GM19043 (cell line): ENCODE measurements at regions not wholly inside any gene's neighbourhood (a gene's known extent, or its start where the extent isn't known, plus 50 kb on each side); places are given as distances from the start of the nearest gene placed in this dataset.
"Not testable (repeated sequence)": the region's sequence is repeated elsewhere in the genome, so short reads cannot be mapped to it uniquely, and the experiment has no call there.

ENCODE experiments used
- ATAC-seq: cut with Tn5 transposase; IDR thresholded peaks from one replicate; pipeline ENCODE4 v1.9.1; 2021; ENCODE audit warnings: low read depth; ENCODE audit not compliant: unreplicated experiment

DNA sequence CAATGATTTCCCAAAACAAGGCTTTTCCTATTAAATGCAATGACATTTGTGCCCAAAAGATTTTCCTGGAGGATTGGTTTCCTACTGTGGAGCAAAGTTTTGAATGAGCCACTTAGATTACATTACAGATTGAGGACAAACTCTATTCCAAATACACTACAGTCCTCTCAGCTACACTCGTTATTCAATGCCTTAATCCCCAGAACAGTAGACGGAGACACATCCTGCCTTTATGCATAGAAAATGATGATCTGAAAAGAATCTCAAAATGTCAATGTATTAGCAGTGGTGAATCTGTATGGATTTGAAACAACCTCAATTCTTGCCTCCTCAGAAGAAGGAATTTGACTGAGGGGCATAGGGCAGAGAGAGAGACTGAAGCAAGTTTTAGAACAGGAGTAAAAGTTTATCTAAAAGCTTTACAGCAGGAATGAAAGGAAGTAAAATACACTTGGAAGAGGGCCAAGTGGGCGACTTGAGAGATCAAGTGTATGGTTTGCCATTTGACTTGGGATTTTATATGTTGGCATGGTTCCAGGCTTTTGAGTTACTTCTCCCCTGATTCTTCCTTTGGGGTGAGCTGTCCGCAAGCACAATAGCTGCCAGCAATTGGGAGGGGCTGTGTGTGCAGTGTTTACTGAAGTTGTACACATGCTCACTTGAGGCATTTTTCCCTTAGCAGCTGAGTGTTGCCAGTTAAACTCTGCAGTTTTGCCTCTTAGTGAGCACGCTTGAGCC, 891.9 kb upstream of the MBL2 start:
- no peak for ATAC-seq

- ATAC-seq, result no peak
These were observed 878.2 kb upstream of the MBL2 start for GRCh38 chr10:53650794-53651193.

DNA sequence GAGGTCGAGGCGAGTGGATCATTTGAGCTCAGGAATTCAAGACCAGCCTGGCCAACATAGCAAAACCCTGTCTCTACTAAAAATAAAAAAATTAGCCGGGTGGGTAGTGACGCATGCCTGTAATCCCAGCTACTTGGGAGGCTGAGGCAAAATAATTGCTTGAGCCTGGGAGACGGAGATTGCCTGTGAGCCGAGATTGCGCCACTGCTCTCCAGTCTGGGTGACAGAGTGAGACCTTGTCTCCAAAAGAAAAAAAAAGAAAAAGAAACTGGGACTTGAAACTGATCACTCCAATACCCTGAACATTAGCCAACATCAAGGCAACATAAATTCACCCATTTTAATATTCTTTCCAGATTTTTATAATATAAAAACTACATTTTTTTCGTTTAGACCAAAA, 874.6 kb upstream of the MBL2 start:
- not testable (repeated sequence) for ATAC-seq

- ATAC-seq, result no peak
These were observed 873.9 kb upstream of the MBL2 start for GRCh38 chr10:53646525-53646924.

- no peak for ATAC-seq
These were observed 873.4 kb upstream of the MBL2 start for GRCh38 chr10:53645951-53646350.

DNA sequence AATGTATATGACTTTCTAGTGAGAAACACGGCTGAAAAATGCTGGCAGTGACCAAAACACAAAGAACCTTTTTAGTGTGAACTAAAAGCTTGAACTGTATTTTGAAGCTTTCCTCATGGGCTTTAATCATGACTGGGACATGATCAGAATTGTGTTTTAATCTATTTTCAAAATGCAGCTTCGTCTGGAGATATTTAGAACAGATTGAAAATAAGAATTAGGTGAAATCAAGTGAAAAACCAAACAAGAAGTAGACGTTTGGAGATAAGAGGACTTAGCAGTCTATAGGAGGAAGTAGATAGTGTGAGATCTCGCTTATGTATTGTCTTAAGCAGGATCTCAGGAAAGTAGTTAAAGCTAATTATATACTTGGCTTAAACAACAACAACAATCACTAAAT, 865.4 kb upstream of the MBL2 start:
- no peak for ATAC-seq

GRCh38 chr10:53624722-53625121, 852.1 kb upstream of the MBL2 start:
- ATAC-seq, result no peak

DNA sequence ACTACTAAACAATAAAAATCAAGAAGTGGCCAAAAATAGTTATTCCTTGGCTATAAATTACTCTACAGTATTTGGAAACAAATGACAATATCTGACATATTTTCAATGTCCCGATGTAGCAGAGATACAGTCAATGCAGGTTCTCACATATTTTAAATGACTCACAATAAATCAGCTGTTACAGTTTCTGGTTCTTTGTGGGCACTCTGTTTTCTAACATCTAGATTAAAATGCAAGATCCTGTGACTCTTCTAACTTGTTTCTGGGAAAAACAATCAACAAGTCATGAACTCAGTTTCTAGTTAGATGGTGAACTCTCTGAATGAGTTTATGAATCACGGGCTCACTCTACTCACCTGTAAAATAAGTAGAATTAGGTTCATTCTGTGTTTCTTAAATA, 849.6 kb upstream of the MBL2 start:
- ATAC-seq, result no peak

GRCh38 chr10:53619671-53620070, 847.1 kb upstream of the MBL2 start:
- no peak for ATAC-seq

DNA sequence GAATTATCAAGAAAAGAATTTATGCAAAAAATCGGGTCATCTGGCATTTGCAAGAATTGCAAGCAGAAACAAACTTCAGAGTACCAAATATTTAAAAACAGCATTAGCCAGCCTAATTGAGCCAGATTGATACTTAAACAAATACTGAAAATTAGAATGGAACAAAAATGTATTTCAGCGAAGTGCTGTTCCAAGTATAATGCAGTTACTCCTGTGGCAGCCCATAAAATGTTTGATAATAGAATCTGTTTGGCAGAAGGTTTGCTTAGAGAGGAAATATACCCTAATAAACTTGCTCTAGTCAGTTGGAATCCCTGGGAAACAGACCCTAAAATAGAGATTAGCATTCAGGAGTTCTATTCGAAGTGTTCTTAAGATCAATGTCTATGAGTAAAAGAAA, 835.1 kb upstream of the MBL2 start:
- ATAC-seq, result no peak

GRCh38 chr10:53606981-53607380, 834.4 kb upstream of the MBL2 start:
- no peak for ATAC-seq

- peak; percentile 83 for ATAC-seq
These were observed 828.8 kb upstream of the MBL2 start for GRCh38 chr10:53601260-53601875.

DNA sequence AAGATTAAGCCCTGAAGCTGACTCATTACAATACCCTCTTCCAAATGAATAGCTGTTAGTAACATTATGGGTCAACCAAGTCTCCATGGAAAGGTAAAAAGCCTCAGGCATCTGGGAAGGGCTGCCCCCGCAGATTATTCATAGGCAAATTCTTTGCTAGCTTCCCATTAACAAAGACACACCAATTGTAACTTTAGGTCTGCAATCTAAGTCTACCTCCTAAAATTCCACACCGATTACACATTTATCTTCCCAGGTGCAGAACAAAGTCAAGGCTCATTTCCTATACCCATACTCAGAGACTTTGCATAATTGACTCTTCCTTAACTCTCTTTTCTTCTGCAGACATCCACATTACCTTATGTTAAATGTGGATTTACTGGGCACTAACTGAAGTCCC, 826.3 kb upstream of the MBL2 start:
- no peak for ATAC-seq

DNA sequence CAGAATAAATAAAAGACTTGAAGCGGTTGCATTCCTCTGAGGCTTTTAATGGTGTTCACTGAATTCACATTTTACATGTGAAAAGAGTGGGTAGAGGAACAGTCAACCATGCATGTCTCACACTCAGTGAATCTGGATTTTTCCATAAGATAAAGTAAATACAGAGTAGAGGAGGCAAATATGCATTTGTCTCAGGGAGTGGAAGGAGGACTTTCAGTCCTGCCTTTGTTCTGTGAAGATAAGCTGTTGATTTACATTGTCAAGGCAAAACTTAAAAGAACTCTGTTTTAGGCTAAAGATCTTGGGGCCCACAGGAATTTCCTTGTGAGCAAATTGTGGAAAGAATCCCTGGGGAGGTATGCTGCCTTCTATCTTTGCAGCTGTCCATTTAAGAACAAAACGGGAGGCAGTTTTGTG, 825.3 kb upstream of the MBL2 start:
- ATAC-seq, result no peak

GRCh38 chr10:53580465-53580864, 807.9 kb upstream of the MBL2 start:
- ATAC-seq, result no peak

GRCh38 chr10:53579773-53580172, 807.2 kb upstream of the MBL2 start:
- no peak for ATAC-seq

GRCh38 chr10:53574024-53574423, 801.4 kb upstream of the MBL2 start:
- ATAC-seq, result no peak

- ATAC-seq, result no peak
These were observed 800.9 kb upstream of the MBL2 start for GRCh38 chr10:53573498-53573897.

- no peak for ATAC-seq
These were observed 800.2 kb upstream of the MBL2 start for GRCh38 chr10:53572799-53573198.

- no peak for ATAC-seq
These were observed 797.6 kb upstream of the MBL2 start for GRCh38 chr10:53570221-53570620.

DNA sequence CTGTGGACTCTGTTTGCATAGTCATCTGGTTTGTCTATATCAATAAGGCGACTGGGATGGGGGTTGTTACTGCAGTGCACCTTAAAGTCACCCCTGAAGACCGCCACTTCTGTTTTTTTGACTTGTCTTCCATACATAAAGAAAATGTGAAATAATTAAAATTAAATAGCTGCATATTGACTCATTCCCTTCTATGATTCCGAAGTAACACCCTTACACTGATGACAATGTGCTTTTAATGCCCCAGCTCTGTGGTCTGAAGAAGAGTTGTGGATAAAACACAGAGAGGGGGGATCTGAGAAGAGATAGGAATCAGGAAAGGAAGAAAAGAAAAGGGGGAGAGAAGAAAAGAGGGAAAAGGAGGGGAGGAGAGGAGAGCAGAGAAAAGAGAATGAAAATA, 796.9 kb upstream of the MBL2 start:
- no peak for ATAC-seq

- no peak for ATAC-seq
These were observed 776.1 kb upstream of the MBL2 start for GRCh38 chr10:53548664-53549063.
